D341Med (cell line): ENCODE measurements at regions not wholly inside any gene's neighbourhood (a gene's known extent, or its start where the extent isn't known, plus 50 kb on each side); places are given as distances from the start of the nearest gene placed in this dataset.
"Not testable (repeated sequence)": the region's sequence is repeated elsewhere in the genome, so short reads cannot be mapped to it uniquely, and the experiment has no call there.

Source experiments
- DNase-seq: peaks from one replicate; pipeline ENCODE4 v3.0.0; 2012; ENCODE audit warnings: low spot score

GRCh38 chr2:10183146-10183675 lies 60.7 kb downstream of the RRM2 start:
- DNase-seq = no peak

- DNase-seq = no peak
Measured at GRCh38 chr2:10184421-10184820, 61.9 kb downstream of the RRM2 start.

GRCh38 chr2:10185046-10185445 lies 62.5 kb downstream of the RRM2 start:
- no peak for DNase-seq

GRCh38 chr2:10185755-10186154 lies 63.2 kb downstream of the RRM2 start:
- DNase-seq = no peak

GRCh38 chr2:10186868-10187535 lies 64.5 kb downstream of the RRM2 start:
- DNase-seq = no peak

GRCh38 chr2:10187661-10188060 lies 65.1 kb downstream of the RRM2 start:
- DNase-seq = no peak

- no peak for DNase-seq
Measured at GRCh38 chr2:10188211-10188610, 65.7 kb downstream of the RRM2 start.

- DNase-seq = no peak
Measured at GRCh38 chr2:10188729-10189305, 66.3 kb downstream of the RRM2 start.

GRCh38 chr2:10190255-10190654 lies 67.7 kb downstream of the RRM2 start:
- DNase-seq = no peak

- no peak for DNase-seq
Measured at GRCh38 chr2:10190737-10191532, 68.4 kb downstream of the RRM2 start.

- peak; percentile 18 for DNase-seq
Measured at GRCh38 chr2:10191554-10191953, 69.0 kb downstream of the RRM2 start.

- no peak for DNase-seq
Measured at GRCh38 chr2:10192392-10193015, 70.0 kb downstream of the RRM2 start.

GRCh38 chr2:10193276-10193795 lies 70.8 kb downstream of the RRM2 start:
- DNase-seq = peak; percentile 45

GRCh38 chr2:10193851-10194820 lies 71.6 kb downstream of the RRM2 start:
- DNase-seq = peak; percentile 34

- peak; percentile 19 for DNase-seq
Measured at GRCh38 chr2:10195278-10196109, 73.0 kb downstream of the RRM2 start.

- no peak for DNase-seq
Measured at GRCh38 chr2:10196110-10196892, 73.8 kb downstream of the RRM2 start.

GRCh38 chr2:10196948-10197696 lies 74.6 kb downstream of the RRM2 start:
- DNase-seq = no peak

GRCh38 chr2:10197697-10198076 lies 75.1 kb downstream of the RRM2 start:
- DNase-seq = no peak

- DNase-seq = not testable (repeated sequence)
Measured at GRCh38 chr2:10198482-10198881, 75.9 kb downstream of the RRM2 start.
